Spleen (tissue), 7 donors: ENCODE measurements at regions not wholly inside any gene's neighbourhood (a gene's known extent, or its start where the extent isn't known, plus 50 kb on each side); places are given as distances from the start of the nearest gene placed in this dataset.

ENCODE experiments used
- POLR2A ChIP-seq, 3 donors: fragments of 450-650 bp; IDR thresholded peaks; one replicate each; pipeline ENCODE4 v1.5.1; 2017; ENCODE audit warnings: antibody characterized with exemption in 3 of 3, mild to moderate bottlenecking in 1 of 3
- POLR2AphosphoS5 ChIP-seq, 3 donors: sonication (generic); formaldehyde crosslinking; IDR thresholded peaks; one replicate each; pipeline ENCODE4 v1.5.1; 2017; ENCODE audit warnings: antibody characterized with exemption in 3 of 3
- TF ChIP-seq, protein P1 (sequence below), 11 experiments: fragments of 200-600 bp in 7 of 11; fragments of 450-650 bp in 4 of 11; sonication (generic) in 4 of 11; IDR thresholded peaks in 8 of 11; conservative IDR thresholded peaks in 3 of 11; 1 replicate in 7 of 11; 2 replicates in 4 of 11; pipeline versions ENCODE4 v1.4.0 to v1.8.0; 2016 to 2021; ENCODE audit warnings: antibody characterized with exemption in 11 of 11, inconsistent platforms in 4 of 11, mild to moderate bottlenecking in 1 of 11
- donor health status: DM: no; HTN: no; CAD: no; lungs with moderate emphysema.
- donor health status: DM: no; HTN: no; CAD: no.
- donor health status: DM: no; HTN: no; CAD: no.

DNA sequence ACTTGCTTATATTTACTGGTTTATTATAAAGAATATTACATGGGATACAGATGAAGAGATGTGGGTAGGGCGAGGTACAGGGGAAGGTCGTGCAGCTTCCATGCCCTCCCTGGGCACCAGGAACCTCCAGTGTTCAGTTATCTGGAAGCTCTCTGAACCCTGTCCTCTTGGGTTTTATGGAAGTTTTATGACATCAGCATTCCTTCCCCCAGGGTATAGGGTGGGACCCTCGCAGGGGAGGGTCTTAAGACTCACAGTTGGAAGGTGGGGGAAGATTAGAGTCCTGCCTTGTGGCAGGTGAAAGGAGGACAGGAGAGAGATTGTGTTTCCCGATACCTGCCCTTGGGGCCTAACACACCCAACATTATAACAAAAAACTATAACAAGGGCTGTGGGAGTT, 71.8 kb upstream of the NPAS1 start:
- TF ChIP-seq, protein P1, sequence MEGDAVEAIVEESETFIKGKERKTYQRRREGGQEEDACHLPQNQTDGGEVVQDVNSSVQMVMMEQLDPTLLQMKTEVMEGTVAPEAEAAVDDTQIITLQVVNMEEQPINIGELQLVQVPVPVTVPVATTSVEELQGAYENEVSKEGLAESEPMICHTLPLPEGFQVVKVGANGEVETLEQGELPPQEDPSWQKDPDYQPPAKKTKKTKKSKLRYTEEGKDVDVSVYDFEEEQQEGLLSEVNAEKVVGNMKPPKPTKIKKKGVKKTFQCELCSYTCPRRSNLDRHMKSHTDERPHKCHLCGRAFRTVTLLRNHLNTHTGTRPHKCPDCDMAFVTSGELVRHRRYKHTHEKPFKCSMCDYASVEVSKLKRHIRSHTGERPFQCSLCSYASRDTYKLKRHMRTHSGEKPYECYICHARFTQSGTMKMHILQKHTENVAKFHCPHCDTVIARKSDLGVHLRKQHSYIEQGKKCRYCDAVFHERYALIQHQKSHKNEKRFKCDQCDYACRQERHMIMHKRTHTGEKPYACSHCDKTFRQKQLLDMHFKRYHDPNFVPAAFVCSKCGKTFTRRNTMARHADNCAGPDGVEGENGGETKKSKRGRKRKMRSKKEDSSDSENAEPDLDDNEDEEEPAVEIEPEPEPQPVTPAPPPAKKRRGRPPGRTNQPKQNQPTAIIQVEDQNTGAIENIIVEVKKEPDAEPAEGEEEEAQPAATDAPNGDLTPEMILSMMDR (IDR thresholded peaks at IDR 0.05 in 8 of 11, conservative IDR thresholded peaks at IDR 0.05 in 3 of 11): no peak
- no peak for TF ChIP-seq POLR2A (IDR thresholded peaks at IDR 0.05)
- TF ChIP-seq POLR2AphosphoS5 (IDR thresholded peaks at IDR 0.05): no peak
